GM19351 (cell line): ENCODE measurements at regions not wholly inside any gene's neighbourhood (a gene's known extent, or its start where the extent isn't known, plus 50 kb on each side); places are given as distances from the start of the nearest gene placed in this dataset.
"Not testable (repeated sequence)": the region's sequence is repeated elsewhere in the genome, so short reads cannot be mapped to it uniquely, and the experiment has no call there.

Experiments
- ATAC-seq: cut with Tn5 transposase; IDR thresholded peaks from one replicate; pipeline ENCODE4 v1.9.1; 2021; ENCODE audit warnings: mild to moderate bottlenecking, moderate library complexity; ENCODE audit not compliant: unreplicated experiment

DNA sequence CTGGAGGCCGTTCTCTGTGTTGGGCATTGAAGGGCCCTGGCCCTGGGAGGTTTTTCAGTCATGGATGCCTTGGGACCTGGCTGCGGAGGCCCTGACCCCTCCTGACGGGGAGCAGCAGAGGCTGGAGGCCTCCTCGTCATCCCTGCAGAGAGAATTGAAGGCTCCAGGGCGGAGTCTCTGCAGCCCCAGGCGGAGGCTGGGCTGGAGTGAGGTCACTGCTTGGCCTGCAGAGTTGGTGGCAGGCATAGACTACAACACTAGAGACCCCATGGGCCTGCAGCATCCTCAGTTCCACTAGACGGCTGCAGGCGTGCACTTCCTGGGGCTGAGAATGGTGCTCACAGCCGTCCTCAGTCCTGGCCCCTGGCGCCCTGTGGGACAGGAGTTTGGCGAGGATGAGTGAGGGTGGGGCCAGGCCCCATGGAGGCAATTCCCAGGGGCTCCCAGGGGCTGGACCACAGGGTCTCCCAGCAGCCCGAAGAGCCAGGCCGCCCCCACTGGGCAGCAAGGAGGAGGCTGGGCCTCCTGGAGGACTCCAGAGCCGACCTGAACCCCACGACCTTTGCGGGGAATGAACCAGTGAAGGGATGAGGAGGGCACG, 1194.9 kb downstream of the BRD1 start:
- no peak for ATAC-seq

DNA sequence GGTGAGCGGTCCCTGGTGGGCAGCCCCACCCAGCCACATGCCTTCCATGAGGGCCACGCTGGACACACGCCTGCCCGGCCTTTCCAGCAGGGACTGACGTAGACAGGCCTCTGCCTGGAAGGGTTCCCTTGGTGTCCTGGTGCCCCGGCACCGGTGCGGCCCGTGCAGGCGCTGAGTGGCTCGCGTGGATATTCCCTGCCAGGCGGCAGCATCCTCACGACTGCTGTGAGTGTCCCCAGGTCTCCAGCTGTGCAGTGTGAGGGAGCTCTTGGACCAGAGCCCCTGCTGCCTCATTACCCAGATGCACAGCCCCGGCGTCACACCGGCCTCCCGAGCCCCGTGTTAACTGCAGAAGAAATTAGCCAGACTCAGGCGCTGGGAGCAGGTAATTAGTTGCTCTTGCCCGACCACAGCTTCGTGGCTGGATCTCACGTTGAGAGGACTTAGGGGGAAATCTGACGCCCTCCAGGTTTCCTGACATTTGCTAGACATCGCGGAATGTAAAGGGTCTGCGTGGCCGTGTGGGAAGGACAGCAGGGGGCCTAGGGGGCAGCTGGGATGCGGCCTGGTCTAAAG, 1196.3 kb downstream of the BRD1 start:
- no peak for ATAC-seq

DNA sequence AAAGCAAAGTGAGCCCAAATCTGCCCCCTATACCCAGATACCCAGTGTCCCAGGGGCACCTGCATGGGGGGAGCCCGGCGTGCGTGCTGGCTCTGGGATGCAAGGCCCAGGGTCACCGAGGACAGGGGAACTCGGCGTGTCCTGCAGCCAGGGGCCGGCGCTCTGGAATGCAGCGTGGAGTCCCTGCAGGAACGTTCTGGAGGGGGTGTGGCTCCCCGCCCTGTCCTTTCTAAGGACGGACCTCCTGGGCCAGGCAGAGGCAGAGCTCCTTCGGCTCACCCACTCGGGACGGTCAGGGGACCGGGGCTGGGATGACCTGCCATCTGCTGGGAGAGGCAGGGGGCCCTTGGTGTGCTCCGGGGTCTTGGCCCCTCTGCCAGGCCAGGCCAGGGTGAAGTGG, 1196.8 kb downstream of the BRD1 start:
- no peak for ATAC-seq

DNA sequence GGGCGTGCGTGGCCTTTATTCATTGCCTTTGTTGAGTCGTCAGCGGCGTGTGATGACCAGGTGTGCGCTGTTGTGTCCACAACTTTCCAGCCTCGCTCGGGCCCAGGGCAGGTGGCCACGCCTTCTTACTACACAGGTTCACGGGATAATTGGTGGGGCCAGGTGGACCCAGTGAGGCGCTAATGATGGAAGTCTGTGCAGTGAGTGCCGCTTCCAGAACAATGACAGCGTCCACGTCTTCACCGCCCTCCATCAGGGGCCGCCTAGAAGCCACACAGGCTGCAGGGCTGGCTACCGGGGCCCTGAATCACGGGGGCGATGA, 1197.3 kb downstream of the BRD1 start:
- no peak for ATAC-seq

DNA sequence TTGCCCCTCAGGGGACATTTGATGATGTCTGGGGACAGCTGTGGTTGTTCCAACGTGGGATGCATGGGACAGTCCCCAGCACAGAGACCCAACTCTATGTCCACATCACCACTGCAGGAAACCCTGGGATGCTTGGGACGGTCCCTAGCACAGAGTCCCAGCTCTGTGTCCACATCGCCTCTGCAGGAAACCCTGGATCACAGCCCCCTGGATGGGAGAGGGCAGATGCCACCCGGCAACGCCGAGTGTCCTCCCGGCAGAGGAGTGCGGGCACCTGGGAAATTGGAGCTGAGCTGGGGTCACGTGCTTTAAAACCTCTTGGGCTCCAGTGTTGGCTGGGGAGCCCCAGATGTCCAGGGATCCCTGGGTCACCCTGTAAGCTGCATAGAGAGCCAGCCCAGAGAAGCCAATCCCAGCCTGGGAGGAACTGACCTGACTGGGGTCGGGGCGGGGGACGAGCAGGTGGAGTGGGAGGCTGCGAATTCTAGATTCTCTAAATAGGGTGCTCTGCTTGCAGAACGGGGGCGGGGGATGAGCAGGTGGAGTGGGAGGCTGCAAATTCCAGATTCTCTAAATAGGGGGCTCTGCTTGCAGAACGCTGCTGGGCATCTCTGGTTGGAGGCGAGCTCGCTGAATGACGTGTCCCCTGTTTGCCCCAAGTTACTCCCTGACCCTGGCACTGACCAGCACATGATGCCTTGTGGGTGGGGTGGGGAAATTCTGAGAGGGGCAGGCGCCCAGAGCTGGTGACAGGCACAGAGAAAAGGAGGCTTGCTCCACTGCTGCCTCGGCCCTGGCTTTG, 1197.8 kb downstream of the BRD1 start:
- no peak for ATAC-seq

DNA sequence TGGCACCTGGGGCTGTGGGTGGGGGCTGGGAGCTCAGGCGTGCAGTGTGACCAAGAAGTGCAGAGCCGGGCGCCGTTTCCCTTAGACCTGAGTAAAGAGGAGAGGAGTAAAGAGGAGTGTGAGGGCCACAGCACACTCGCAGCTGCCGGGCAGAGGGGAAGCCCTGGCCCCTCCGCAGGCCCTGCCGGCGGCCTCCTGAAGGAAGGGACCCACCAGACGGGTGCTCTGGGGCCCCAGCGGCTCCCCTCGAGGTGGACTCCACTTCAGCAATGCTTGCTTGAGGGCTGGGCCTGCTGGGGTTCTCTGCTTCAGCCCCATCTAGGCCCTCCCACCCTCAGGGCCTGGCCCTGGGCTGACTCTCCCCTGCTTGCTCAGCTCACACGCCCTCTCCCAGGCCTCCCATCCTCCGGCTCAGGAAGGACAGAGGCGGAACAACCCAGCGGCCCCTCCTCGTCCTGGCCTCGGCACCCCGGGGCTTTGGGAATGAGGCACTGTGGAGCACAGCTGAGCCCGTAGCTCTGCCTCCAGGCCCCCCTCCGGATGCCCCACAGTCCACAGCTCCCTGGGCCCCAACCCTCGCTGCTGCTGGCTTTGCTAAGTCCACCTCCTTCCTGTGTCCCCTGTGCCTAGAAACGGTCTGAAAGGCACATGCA, 1198.7 kb downstream of the BRD1 start:
- no peak for ATAC-seq

DNA sequence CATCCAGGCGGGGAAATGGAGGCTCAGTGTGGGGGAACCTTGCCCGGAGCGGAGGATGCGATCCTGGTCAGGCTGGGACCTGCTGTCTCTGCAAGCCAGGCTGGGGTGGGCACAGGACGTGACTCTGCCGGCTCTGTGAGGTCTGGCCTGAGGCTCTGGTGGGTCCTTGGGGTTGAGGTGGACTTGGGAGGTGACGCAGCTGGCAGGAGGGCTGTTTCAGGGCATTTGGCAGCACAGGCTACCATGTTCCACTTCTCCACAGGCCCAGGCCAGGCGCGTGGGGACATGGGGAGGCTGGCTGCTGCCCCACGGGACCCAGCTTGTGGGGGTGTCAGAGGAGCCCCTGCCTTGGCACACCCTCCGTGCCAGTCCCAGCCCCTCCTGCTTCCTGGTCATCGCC, 1199.7 kb downstream of the BRD1 start:
- ATAC-seq, result no peak

DNA sequence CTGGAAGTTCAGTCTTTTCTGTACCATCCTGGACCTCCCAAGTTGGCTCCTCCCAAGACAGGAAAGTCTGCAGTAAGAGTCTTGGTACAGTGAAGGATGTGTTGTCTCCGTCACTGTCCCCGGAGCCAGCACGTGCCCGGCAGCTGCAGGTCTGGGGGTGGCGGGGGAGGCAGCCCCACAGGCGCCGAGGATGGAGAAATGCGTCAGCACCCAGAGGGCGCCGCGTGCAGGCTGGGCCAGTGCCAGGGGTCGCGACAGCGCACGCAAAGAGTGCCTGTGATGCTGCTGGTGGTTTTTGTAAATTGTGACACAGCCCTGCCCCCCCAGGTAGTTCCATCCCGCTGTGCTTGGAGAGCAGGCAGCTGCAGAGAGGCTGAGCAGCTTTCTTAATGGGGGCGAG, 1200.5 kb downstream of the BRD1 start:
- no peak for ATAC-seq

DNA sequence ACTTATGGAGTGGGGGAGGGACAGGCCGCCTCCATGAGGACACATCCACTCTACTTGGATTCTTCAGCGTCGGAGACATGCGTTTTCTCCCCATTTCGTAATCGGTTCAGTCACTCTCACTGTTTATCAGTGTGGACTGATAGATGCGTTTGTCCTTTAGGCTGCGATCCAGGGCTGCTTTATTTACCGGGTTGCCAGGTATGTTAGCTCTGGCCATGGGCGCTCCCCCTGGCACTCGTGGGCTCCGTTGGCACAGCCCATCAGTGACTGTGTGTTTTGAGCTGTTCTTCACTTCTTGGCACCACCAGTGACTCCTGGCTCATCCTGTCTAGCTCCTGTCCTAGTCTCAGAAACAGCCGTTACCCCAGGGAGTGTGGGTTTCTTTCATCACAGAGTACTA, 1203.3 kb downstream of the BRD1 start:
- ATAC-seq, result no peak

DNA sequence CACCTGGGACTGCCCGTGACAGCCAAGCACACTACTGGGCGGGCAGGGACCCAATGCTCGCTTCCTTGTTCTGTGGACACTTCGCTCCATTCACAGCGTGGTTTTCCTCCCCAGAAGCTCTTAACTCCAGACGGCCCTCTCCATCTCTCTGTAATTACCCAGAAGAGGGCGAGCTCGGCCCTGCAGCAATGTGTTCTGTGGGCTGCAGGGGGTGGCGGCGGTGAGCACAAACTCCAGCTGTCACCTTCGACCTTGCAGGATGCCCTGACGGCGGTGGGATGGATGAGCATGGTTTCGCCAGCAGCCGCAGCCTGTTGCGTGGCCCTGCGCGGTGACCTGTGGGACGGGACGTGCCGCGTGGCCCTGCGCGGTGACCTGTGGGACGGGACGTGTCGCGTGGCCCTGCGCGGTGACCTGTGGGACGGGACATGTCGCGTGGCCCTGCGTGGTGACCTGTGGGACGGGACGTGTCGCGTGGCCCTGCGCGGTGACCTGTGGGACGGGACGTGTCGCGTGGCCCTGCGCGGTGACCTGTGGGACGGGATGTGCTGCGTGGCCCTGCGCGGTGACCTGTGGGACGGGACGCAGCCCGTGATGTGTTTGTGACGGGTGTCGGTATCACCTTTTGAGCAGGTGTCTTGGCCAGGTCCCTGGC, 1204.7 kb downstream of the BRD1 start:
- ATAC-seq, result no peak

DNA sequence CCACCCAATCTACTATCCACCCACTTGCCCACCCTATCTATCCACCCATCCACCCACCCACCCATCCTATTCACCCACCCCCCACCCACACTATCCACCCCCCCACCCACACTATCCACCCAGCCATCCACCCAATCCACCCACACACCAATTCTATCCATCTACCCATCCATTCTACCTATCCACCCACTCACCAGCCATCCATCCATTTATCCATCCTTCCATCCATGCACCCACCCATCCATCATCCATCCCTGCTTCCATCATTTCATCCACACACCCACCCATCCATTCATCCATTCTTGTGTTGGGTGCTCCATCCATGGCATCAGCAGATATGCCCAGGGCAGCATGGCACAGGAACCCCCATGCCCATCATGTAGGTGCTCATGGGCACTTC, 1206.6 kb downstream of the BRD1 start:
- no peak for ATAC-seq

DNA sequence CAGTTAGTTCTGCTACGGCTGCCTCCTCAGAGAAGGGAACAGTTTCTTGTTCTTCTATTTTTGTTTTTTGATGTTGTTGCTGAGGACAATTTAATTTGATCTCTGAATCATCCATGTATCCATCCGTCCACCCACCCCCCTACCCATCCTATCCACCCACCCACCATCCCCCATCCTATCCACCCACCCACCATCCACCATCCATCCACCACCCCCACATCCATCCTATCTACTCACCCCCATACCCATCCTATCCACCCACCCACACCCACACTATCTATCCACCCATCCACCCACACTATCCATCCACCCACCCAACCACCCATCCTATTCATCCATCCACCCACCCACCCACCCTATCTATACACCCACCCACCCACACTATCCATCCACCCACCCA, 1207.2 kb downstream of the BRD1 start:
- ATAC-seq, result not testable (repeated sequence)

DNA sequence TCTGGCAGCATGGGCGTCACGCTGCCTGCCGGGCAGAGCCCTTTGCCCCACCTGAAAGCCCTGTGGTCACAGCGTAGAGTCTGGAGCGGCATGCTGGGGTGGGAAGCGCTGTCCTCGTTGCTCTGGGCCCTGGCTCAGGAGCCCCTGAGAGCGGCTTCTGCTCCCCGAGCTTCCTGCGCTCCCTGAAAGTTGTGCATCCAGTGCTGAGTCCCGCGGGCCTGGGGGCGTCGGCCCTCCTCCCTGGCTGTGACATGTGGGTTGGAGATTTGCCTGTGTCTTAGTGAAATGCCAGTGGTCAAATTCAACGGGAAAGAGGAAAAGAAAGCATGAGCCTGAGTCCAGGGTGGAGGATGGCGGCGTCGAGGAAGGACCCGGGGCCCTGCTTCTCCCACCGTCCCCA, 1208.0 kb downstream of the BRD1 start:
- ATAC-seq, result no peak

DNA sequence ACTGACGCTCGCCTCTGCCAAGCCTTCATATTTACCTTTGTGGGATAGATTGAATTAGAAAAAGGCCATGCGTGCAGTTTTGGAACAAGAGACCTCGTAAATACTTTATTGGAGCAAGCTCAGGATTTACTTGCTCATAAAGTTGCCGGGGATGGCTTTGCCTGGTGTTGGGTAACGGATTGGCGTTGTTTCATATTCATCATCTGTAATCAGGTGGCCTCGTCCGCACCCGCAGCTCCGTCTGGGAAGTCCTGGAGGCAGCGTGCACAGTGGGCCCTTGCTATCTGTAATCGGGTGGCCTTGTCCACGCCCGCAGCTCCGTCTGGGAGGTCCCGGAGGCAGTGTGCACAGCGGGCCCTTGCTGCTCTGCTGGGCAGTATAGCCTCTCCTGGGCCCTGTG, 1209.3 kb downstream of the BRD1 start:
- no peak for ATAC-seq

DNA sequence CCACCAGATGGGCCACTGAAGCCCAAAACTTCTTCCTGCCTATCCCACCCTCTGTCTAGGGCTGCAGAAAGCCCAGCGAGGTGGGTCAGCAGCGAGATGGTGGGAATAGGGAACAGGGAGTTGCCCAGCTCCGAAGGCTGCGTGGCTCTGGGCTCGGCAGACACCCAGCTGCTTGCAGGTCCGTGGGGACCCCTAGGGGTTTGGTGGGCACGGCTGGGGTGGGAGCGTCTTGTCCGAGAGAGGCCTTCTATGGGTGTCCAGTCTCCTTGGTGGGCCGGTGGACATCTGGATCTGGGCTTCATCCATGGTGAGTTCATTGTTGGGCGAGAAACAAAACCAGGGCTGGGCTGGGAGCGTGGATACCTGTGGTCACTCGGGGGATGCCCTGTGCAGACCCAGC, 1211.0 kb downstream of the BRD1 start:
- no peak for ATAC-seq

DNA sequence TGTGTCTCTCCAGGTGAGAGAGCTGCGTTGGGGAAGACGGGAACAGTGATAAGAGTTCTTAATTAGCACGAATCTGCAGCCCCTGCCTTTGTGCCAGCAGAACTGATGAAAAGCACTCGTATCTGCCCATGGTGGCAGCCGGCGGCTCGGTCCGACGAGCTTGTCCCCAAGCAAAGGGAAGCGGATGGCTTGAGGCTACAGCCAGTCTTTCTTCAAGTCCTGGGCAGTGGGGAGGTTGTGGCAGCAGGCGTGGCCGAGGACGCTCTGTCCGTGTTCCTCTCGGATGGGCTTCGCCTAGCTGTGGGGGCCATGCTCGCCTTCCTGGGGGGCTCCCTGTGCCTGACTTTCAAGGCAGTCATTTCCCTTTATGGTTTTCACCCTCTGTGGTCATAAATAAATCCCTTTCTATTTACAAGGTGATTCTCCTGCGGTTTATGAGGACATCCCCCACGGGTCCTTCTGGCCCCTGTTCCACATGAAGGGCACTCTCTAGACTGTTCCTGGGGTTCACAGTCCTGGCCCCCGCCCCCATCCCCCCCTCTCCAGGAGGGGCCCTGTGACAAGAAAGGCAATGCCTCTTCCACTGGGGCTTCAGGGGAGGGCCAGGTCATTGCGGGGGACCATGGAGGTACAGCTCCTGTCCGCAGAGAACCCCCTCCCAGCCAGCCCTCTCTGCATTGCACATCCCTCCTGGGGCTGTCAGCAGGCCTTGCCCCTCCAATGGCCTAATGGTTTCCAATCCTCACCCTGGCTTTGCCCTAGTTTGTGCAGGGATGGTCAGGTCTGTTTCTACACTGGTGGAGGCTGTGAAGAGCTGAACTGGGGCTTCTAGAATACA, 1212.3 kb downstream of the BRD1 start:
- no peak for ATAC-seq

DNA sequence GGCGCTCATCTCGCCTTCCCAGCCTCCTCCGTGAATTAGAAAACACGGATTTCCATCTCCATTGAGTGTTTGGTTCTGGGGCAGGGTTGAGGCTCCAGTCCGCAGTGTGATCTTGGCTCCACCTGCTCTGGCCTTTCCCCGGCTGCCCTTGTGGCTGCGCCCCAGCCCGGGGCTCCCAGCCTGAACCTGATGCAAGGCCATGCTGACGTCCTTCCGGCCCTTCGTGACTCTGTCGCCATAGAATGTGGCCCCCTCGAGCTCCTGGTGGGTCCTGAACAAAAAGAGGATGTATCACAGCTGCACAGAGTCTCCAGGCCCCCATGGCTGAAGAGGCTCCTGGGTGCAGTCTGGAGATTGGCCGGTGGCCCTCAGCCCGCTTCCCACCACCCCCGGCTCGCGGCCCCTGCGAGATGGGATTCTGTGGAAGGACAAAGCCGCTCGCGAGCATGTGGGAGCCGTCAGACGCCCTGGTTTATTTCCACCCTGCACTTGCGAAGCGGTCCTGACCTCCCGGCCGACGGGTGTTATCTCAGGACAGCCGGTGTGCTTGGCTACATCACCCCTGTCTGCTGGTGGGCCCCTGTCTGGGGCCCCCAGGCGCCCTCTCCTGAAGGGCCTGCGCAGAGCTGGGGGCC, 1214.0 kb downstream of the BRD1 start:
- ATAC-seq, result no peak

DNA sequence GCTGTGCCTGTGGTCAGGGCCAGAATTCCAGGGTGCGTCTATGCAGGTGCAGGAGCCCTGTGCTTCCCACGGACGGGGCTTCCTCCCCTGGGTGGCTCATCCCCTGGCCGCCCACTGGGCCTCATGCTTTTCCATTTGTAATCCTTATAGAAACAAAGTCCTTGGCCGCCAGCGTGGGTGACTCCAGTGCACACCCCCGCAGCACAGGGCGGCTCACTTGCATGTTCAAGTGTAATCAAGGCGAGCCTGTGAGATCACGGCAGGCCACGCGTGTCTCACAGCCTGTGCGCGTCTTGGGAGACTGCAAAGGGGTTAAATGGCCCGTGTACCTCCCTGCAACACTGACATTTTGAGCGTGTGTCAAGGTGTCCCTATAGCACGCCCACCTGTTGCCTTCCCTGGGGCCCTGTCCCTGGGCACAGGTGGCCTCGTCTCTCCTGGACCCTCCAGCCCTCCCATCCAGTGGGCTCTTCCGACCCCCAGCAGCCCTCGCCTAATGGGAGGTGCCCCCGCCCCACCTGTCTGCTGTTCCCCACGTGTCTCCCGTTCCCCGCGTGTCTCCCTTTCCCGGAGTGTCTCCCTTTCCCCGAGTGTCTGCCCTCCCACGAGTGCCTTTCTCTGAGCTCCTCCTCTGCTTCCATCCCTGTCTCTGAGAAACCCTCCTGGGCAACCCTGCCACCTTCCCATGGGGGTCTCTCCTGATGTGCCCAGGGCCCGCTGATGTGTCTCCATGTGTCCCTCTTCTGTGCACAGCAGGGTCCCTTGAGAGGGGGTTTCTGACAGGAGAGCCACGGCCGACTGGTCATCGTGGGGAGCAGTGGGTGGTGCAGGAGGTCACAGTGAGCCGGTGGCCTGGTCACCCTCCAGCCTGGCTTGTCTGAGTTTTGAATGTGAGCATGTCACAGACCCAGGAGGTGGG, 1215.3 kb downstream of the BRD1 start:
- no peak for ATAC-seq

DNA sequence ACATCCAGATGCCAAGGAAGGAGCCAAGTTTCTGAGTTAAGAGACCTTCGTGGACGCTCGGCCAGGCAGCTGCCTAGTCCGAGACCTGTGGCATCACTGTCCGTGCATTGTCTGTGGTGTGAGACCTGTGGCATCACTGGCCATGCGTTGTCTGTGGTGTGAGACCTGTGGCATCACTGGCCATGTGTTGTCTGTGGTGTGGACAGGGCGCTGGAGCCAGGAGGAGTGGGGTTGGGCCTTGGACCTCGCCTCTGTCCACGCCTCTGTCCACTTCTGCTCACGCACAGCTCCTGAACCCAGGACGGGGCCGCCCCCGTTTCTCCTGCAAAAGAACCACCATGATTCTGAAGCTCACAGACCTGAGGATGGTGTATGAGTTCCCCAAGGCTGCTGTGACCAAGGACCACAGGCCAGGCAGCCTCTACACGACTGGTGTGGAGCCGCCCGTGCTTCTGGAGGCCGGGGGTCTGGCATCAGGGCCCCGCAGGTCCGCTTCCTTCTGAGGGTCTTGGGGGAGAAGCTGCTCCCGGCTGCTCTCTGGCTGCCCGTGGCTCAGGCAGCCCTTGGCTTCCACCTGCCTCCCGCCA, 1218.3 kb downstream of the BRD1 start:
- ATAC-seq, result no peak
